Transverse colon (tissue), 4 donors: ENCODE measurements at regions not wholly inside any gene's neighbourhood (a gene's known extent, or its start where the extent isn't known, plus 50 kb on each side); places are given as distances from the start of the nearest gene placed in this dataset.
"Not testable (repeated sequence)": the region's sequence is repeated elsewhere in the genome, so short reads cannot be mapped to it uniquely, and the experiment has no call there.

Source experiments
- EP300 ChIP-seq: sonication (generic); formaldehyde crosslinking; IDR thresholded peaks from one replicate; pipeline ENCODE4 v1.6.1; 2017; ENCODE audit warnings: antibody characterized with exemption, low read depth
- POLR2AphosphoS5 ChIP-seq, 3 donors: sonication (generic); formaldehyde crosslinking; IDR thresholded peaks; one replicate each; pipeline ENCODE4 v1.6.1; 2016; ENCODE audit warnings: antibody characterized with exemption in 3 of 3
- TF ChIP-seq, protein P1 (sequence below), 5 experiments: fragments of 200-600 bp in 3 of 5; fragments of 450-650 bp in 2 of 5; sonication (generic) in 3 of 5; IDR thresholded peaks; 1 replicate in 2 of 5; 2 replicates in 3 of 5; pipeline ENCODE4 v1.5.1; 2016 to 2017; ENCODE audit warnings: antibody characterized with exemption in 5 of 5, inconsistent platforms in 3 of 5, mild to moderate bottlenecking in 2 of 5, moderate library complexity in 1 of 5

DNA sequence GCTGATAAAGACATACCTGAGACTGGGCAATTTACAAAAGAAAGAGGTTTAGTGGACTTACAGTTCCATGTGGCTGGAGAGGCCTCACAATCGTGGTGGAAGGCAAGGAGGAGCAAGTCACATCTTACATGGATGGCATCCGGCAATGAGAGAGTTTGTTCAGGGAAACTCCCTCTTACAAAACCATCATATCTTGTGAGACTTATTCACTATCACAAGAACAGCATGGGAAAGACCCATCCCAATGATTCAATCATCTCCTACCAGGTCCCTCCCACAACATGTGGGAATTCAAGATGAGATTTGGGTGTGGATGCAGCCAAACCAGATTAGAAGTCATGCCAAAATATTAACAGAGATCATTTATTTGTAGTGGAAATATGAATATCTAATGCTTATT is 388.4 kb downstream of the MDFIC start:
- TF ChIP-seq, protein P1, sequence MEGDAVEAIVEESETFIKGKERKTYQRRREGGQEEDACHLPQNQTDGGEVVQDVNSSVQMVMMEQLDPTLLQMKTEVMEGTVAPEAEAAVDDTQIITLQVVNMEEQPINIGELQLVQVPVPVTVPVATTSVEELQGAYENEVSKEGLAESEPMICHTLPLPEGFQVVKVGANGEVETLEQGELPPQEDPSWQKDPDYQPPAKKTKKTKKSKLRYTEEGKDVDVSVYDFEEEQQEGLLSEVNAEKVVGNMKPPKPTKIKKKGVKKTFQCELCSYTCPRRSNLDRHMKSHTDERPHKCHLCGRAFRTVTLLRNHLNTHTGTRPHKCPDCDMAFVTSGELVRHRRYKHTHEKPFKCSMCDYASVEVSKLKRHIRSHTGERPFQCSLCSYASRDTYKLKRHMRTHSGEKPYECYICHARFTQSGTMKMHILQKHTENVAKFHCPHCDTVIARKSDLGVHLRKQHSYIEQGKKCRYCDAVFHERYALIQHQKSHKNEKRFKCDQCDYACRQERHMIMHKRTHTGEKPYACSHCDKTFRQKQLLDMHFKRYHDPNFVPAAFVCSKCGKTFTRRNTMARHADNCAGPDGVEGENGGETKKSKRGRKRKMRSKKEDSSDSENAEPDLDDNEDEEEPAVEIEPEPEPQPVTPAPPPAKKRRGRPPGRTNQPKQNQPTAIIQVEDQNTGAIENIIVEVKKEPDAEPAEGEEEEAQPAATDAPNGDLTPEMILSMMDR (IDR thresholded peaks at IDR 0.05), result not testable (repeated sequence)
- not testable (repeated sequence) for TF ChIP-seq EP300; POLR2AphosphoS5 (IDR thresholded peaks at IDR 0.05)
